Activated naive CD8-positive, alpha-beta T cell (primary cell): ENCODE measurements at regions not wholly inside any gene's neighbourhood (a gene's known extent, or its start where the extent isn't known, plus 50 kb on each side); places are given as distances from the start of the nearest gene placed in this dataset.
"Not testable (repeated sequence)": the region's sequence is repeated elsewhere in the genome, so short reads cannot be mapped to it uniquely, and the experiment has no call there.

ENCODE experiments used
- H3K27ac Mint-ChIP-seq: one replicate; pipeline ENCODE4 v1.8.0; 2021; ENCODE audit warnings: mixed read lengths
- H3K27me3 Mint-ChIP-seq: one replicate; pipeline ENCODE4 v1.8.0; 2021; ENCODE audit warnings: mixed read lengths
- H3K36me3 Mint-ChIP-seq: one replicate; pipeline ENCODE4 v1.8.0; 2021; ENCODE audit warnings: mixed read lengths
- H3K4me1 Mint-ChIP-seq: one replicate; pipeline ENCODE4 v1.8.0; 2021; ENCODE audit warnings: low read depth, mixed read lengths
- H3K4me3 Mint-ChIP-seq: one replicate; pipeline ENCODE4 v1.8.0; 2021; ENCODE audit warnings: mild to moderate bottlenecking, mixed read lengths
- H3K9me3 Mint-ChIP-seq: one replicate; pipeline ENCODE4 v1.8.0; 2021; ENCODE audit warnings: low read depth, mixed read lengths

DNA sequence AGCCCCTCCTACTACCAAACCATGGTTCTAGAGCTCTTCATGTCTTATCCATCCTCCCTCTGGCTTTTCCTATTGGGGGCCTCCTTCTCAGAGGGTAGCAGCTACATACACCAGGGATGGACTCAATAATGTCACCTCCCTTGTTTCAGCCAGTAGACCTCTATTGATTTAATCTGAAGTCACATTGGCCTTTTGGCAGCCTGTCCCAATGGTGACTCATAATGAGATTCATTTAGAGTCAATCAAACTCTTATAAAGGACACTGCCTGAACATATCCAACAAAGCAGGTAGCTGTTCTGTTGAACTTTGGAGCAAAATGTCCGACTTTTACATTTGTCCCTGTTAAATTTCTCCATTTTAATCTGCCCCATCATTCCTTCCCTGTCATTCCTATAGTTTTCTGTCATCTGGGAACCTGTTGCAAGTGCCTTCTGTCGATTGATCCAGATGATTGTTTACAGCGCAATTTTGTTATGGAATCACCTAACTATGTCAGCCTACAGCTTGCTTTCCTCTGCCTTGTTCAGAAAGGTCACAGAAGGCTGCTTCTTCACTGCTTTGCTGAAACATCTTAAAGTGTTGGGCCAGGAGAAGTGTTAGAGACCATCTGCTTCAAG lies 105.9 kb downstream of the ETS2 start:
- H3K27ac Mint-ChIP-seq = no peak overlapping the region
- no peaks in the 10 kb centered on the region for H3K36me3 Mint-ChIP-seq
- H3K4me3 Mint-ChIP-seq = no peak overlapping the region
- no peaks in the 10 kb centered on the region for H3K27me3 Mint-ChIP-seq
- H3K4me1 Mint-ChIP-seq = no peaks in the 10 kb centered on the region
- H3K9me3 Mint-ChIP-seq = no peaks in the 10 kb centered on the region

GRCh38 chr21:38910390-38911067 lies 104.8 kb downstream of the ETS2 start:
- Mint-ChIP-seq H3K27ac (no peak overlapping the region), H3K4me1 (no peaks in the 10 kb centered on the region), H3K36me3 (no peaks in the 10 kb centered on the region), H3K27me3 (no peaks in the 10 kb centered on the region), H3K9me3 (no peaks in the 10 kb centered on the region), H3K4me3 (no peak overlapping the region)

- Mint-ChIP-seq H3K36me3 (no peaks in the 10 kb centered on the region), H3K9me3 (no peaks in the 10 kb centered on the region), H3K4me1 (no peaks in the 10 kb centered on the region), H3K27ac (no peak overlapping the region), H3K4me3 (no peak overlapping the region), H3K27me3 (no peaks in the 10 kb centered on the region)
Measured at GRCh38 chr21:38909929-38910328, 104.2 kb downstream of the ETS2 start.

GRCh38 chr21:38909109-38909508 lies 103.4 kb downstream of the ETS2 start:
- Mint-ChIP-seq H3K27me3 (no peaks in the 10 kb centered on the region), H3K4me3 (no peak overlapping the region), H3K27ac (no peak overlapping the region), H3K4me1 (no peaks in the 10 kb centered on the region), H3K36me3 (peaks cover 2% of the 10 kb centered on the region), H3K9me3 (no peaks in the 10 kb centered on the region)

- Mint-ChIP-seq H3K27ac (no peak overlapping the region), H3K4me1 (no peaks in the 10 kb centered on the region), H3K27me3 (no peaks in the 10 kb centered on the region), H3K9me3 (no peaks in the 10 kb centered on the region), H3K36me3 (peaks cover 2% of the 10 kb centered on the region), H3K4me3 (no peak overlapping the region)
Measured at GRCh38 chr21:38908537-38908936, 102.8 kb downstream of the ETS2 start.

- Mint-ChIP-seq H3K27me3 (no peaks in the 10 kb centered on the region), H3K4me3 (no peak overlapping the region), H3K4me1 (no peaks in the 10 kb centered on the region), H3K36me3 (peaks cover 2% of the 10 kb centered on the region), H3K9me3 (no peaks in the 10 kb centered on the region), H3K27ac (no peak overlapping the region)
Measured at GRCh38 chr21:38905752-38906151, 100.0 kb downstream of the ETS2 start.

- H3K9me3 Mint-ChIP-seq = no peaks in the 10 kb centered on the region
- no peak overlapping the region for H3K4me3 Mint-ChIP-seq
- no peak overlapping the region for H3K27ac Mint-ChIP-seq
- H3K4me1 Mint-ChIP-seq = no peaks in the 10 kb centered on the region
- H3K27me3 Mint-ChIP-seq = no peaks in the 10 kb centered on the region
- H3K36me3 Mint-ChIP-seq = peaks cover 2% of the 10 kb centered on the region
Measured at GRCh38 chr21:38905328-38905727, 99.6 kb downstream of the ETS2 start.

GRCh38 chr21:38903690-38904139 lies 98.0 kb downstream of the ETS2 start:
- Mint-ChIP-seq H3K4me3 (no peak overlapping the region), H3K9me3 (no peaks in the 10 kb centered on the region), H3K27ac (no peak overlapping the region), H3K36me3 (peaks cover 2% of the 10 kb centered on the region), H3K27me3 (no peaks in the 10 kb centered on the region), H3K4me1 (no peaks in the 10 kb centered on the region)

DNA sequence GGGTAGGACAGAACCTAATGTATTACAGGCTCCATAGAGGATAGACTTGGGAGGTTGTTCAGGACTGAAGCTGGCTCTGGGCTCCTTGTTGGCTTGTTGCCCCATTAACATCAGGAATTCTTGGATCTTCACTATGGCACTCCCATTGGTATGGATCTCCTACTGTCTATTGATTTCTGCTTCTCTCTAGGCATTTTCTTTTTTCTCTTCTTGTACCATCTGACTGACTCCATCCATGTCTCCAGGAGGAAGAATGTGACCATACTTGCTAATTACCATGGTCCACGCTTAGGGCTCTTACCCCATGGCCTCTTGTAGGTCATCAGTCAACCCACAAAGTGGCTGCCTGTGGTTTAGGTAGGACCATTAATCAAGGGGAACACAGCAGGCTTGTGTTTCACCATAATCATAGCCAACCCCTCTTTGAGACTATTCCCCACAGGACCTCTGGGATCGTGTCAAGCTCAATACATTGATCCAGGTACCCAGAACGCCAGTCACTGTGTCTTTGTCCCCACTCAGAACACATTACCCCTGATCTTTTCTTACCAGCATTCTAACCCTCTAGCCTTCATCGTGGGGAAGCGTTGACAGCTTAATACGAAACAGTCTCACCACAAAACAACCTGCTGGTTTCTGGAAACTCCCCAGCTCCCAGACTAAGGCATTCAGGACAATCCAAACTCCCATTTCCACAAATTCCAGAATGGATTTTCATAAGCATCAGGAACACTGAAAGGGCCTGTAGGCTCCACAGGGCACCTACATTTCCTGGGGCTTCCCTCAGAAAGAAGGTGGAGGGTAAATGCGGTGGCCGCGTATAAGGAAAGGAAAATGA lies 97.1 kb downstream of the ETS2 start:
- Mint-ChIP-seq H3K36me3 (peaks cover 2% of the 10 kb centered on the region), H3K9me3 (no peaks in the 10 kb centered on the region), H3K4me3 (no peak overlapping the region), H3K27ac (no peak overlapping the region), H3K4me1 (no peaks in the 10 kb centered on the region), H3K27me3 (no peaks in the 10 kb centered on the region)

DNA sequence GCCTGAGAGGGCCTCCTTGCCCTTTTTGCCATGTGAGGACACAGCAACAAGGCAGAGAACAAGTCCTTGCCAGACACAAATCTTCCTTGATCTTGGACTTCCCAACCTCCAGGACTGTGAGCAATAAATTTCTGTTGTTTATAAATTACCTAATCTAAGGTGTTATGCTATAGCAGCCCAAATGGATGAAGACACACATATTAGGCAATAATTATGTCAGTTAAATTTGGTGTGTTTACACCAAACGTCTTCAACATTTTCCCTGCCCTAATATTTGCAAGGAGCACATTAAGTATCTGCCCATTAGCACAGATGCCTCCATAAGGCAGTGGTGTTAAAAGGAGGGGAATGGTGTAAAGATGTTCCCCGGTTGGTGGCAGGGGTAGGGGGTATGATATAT lies 94.8 kb downstream of the ETS2 start:
- Mint-ChIP-seq H3K9me3 (no peaks in the 10 kb centered on the region), H3K4me1 (no peaks in the 10 kb centered on the region), H3K4me3 (no peak overlapping the region), H3K27ac (no peak overlapping the region), H3K36me3 (peaks cover 2% of the 10 kb centered on the region), H3K27me3 (peaks cover 2% of the 10 kb centered on the region)

GRCh38 chr21:38899985-38900384 lies 94.3 kb downstream of the ETS2 start:
- not testable (repeated sequence) for H3K27ac Mint-ChIP-seq, H3K4me3 Mint-ChIP-seq, H3K9me3 Mint-ChIP-seq, H3K36me3 Mint-ChIP-seq, H3K27me3 Mint-ChIP-seq, H3K4me1 Mint-ChIP-seq

DNA sequence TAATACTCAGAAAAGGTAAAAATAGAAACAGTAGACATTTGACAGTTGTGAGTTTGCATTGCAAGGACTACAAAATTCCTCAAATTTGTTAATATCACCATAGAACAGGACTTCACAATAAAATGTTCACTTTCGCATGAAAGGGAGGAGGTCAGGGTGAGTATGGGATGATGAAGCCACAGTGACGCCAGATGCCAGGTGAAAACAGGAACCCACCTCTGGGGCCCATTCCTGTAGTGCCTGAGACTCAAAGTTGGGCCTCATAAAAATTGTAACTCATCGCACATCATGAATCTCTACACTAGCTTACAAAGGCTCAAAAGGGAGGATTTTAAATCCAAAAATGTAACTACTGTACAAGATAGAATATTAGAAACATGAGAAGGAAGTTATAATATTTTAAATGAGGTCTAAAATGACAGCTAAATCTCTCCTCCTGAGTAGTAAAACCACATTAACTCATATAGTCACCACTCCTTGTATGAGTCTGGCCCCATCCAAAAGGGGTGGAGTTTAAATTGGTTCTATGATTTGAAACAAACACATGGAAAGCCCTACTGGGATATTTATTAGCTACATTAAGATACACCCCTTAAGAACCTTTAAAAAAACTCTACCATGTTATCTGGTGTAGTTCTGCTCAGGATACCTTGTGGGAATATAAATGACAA lies 93.7 kb downstream of the ETS2 start:
- no peaks in the 10 kb centered on the region for H3K4me1 Mint-ChIP-seq
- peaks cover 4% of the 10 kb centered on the region for H3K27me3 Mint-ChIP-seq

GRCh38 chr21:38898422-38899096 lies 92.8 kb downstream of the ETS2 start:
- Mint-ChIP-seq H3K27ac (peak overlapping the region; percentile 13), H3K4me1 (no peaks in the 10 kb centered on the region), H3K4me3 (no peak overlapping the region), H3K27me3 (peaks cover 4% of the 10 kb centered on the region), H3K9me3 (no peaks in the 10 kb centered on the region), H3K36me3 (no peaks in the 10 kb centered on the region)

More for the DNA sequence above, 93.7 kb downstream of the ETS2 start:
- peaks cover 2% of the 10 kb centered on the region for H3K36me3 Mint-ChIP-seq
- no peaks in the 10 kb centered on the region for H3K9me3 Mint-ChIP-seq
- no peak overlapping the region for H3K27ac Mint-ChIP-seq
- H3K4me3 Mint-ChIP-seq = no peak overlapping the region

GRCh38 chr21:38897532-38898421 lies 92.0 kb downstream of the ETS2 start:
- H3K4me1 Mint-ChIP-seq = no peaks in the 10 kb centered on the region
- H3K9me3 Mint-ChIP-seq = no peaks in the 10 kb centered on the region
- H3K36me3 Mint-ChIP-seq = peaks cover 2% of the 10 kb centered on the region
- peaks cover 7% of the 10 kb centered on the region for H3K27me3 Mint-ChIP-seq
- H3K27ac Mint-ChIP-seq = no peak overlapping the region
- no peak overlapping the region for H3K4me3 Mint-ChIP-seq
